ENCODE measurements at regions not wholly inside any gene's neighbourhood (a gene's known extent, or its start where the extent isn't known, plus 50 kb on each side); places are given as distances from the start of the nearest gene placed in this dataset.
"Not testable (repeated sequence)": the region's sequence is repeated elsewhere in the genome, so short reads cannot be mapped to it uniquely, and the experiment has no call there.

GRCh38 chr18:30622104-30622503 is 420.4 kb downstream of the DSC3 start:
- no peak for DNase-seq

GRCh38 chr18:30618567-30618966 is 424.0 kb downstream of the DSC3 start:
- no peak for DNase-seq

- DNase-seq, result no peak
Measured at GRCh38 chr18:30616414-30616813, 426.1 kb downstream of the DSC3 start.

GRCh38 chr18:30613467-30613801 is 429.1 kb downstream of the DSC3 start:
- DNase-seq, result no peak

- no peak for DNase-seq
Measured at GRCh38 chr18:30601541-30601940, 441.0 kb downstream of the DSC3 start.

- DNase-seq, result no peak
Measured at GRCh38 chr18:30597202-30597601, 445.3 kb downstream of the DSC3 start.

GRCh38 chr18:30596635-30597034 is 445.9 kb downstream of the DSC3 start:
- DNase-seq, result no peak

- DNase-seq, result no peak
Measured at GRCh38 chr18:30595942-30596341, 446.6 kb downstream of the DSC3 start.

- DNase-seq, result not testable (repeated sequence)
Measured at GRCh38 chr18:30594911-30595310, 447.6 kb downstream of the DSC3 start.

GRCh38 chr18:30591462-30591861 is 451.1 kb downstream of the DSC3 start:
- DNase-seq, result no peak

- DNase-seq, result no peak
Measured at GRCh38 chr18:30588673-30589164, 453.8 kb downstream of the DSC3 start.

- DNase-seq, result no peak
Measured at GRCh38 chr18:30583768-30584167, 458.8 kb downstream of the DSC3 start.

GRCh38 chr18:30582078-30582477 is 460.5 kb downstream of the DSC3 start:
- DNase-seq, result no peak

GRCh38 chr18:30578707-30579106 is 463.8 kb downstream of the DSC3 start:
- DNase-seq, result no peak

- no peak for DNase-seq
Measured at GRCh38 chr18:30572214-30572613, 470.3 kb downstream of the DSC3 start.

- DNase-seq, result no peak
Measured at GRCh38 chr18:30568333-30568732, 474.2 kb downstream of the DSC3 start.

- DNase-seq, result no peak
Measured at GRCh38 chr18:30566877-30567276, 475.7 kb downstream of the DSC3 start.

- no peak for DNase-seq
Measured at GRCh38 chr18:30562231-30562630, 480.3 kb downstream of the DSC3 start.

- DNase-seq, result no peak
Measured at GRCh38 chr18:30556112-30556511, 486.4 kb downstream of the DSC3 start.

GRCh38 chr18:30545393-30545792 is 497.1 kb downstream of the DSC3 start:
- no peak for DNase-seq

GRCh38 chr18:30544141-30544540 is 498.4 kb downstream of the DSC3 start:
- no peak for DNase-seq

GRCh38 chr18:30533716-30534115 is 508.8 kb downstream of the DSC3 start:
- DNase-seq, result no peak

- DNase-seq, result no peak
Measured at GRCh38 chr18:30527917-30528316, 514.6 kb downstream of the DSC3 start.

GRCh38 chr18:30527226-30527625 is 515.3 kb downstream of the DSC3 start:
- DNase-seq, result no peak

GRCh38 chr18:30522288-30522929 is 520.1 kb downstream of the DSC3 start:
- no peak for DNase-seq
